ENCODE measurements at regions not wholly inside any gene's neighbourhood (a gene's known extent, or its start where the extent isn't known, plus 50 kb on each side); places are given as distances from the start of the nearest gene placed in this dataset.
A peak's percentile ranks its signal among the peaks of the same experiment; 100 is the strongest.

- TF ChIP-seq E4F1 (CRISPR knock-in tag; IDR thresholded peaks at IDR 0.05; ENCODE audit: borderline replicate concordance) (peak; percentile 72; the same call in 1 of the 2 replicates), ZNF23 (CRISPR knock-in tag; IDR thresholded peaks at IDR 0.05) (no peak), XRCC5 (IDR thresholded peaks at IDR 0.05; ENCODE audit: low read depth, low read length) (no peak), MLX (CRISPR knock-in tag; conservative IDR thresholded peaks at IDR 0.05) (no peak), PCBP2 (IDR thresholded peaks at IDR 0.05; ENCODE audit: low read depth, low read length, poor library complexity, severe bottlenecking) (no peak), ZNF146 (CRISPR knock-in tag; IDR thresholded peaks at IDR 0.05; ENCODE audit: unreplicated experiment) (no peak), ATF3 (IDR thresholded peaks at IDR 0.05) (peak; percentile 84; the same call in 1 of the 2 replicates), ATF3 (CRISPR knock-in tag; conservative IDR thresholded peaks at IDR 0.05) (no peak), GTF2A2 (tag; IDR thresholded peaks at IDR 0.05) (peak; percentile 85), EGR1 (conservative IDR thresholded peaks at IDR 0.05) (no peak), PTTG1 (tag; IDR thresholded peaks at IDR 0.05; ENCODE audit: low read depth) (peak; percentile 73), HDAC8 (tag; IDR thresholded peaks at IDR 0.05) (no peak; the same call in 1 of the 2 replicates), SMAD2 (IDR thresholded peaks at IDR 0.05; ENCODE audit: low read depth, low read length) (no peak), HOMEZ (CRISPR knock-in tag; IDR thresholded peaks at IDR 0.05) (no peak), SFPQ (IDR thresholded peaks at IDR 0.05; ENCODE audit: low read depth, low read length) (no peak), ZNF395 (CRISPR knock-in tag; IDR thresholded peaks at IDR 0.05) (peak; percentile 94), XRCC4 (IDR thresholded peaks at IDR 0.05; ENCODE audit: extremely low read depth, insufficient read depth, insufficient read length) (no peak), ZKSCAN8 (CRISPR knock-in tag; IDR thresholded peaks at IDR 0.05) (peak; percentile 77)
Observed at GRCh38 chr5:43772764-43773477, 169.9 kb downstream of the NNT start (continued).
